HepG2 (cell line): ENCODE measurements at regions not wholly inside any gene's neighbourhood (a gene's known extent, or its start where the extent isn't known, plus 50 kb on each side); places are given as distances from the start of the nearest gene placed in this dataset.

Source experiments
- ARNT ChIP-seq: fragments of 450-650 bp; IDR thresholded peaks from 2 replicates; pipeline ENCODE4 v1.6.1; 2017
- ATAD3A ChIP-seq: sonication (generic); formaldehyde crosslinking; IDR thresholded peaks from 2 replicates; pipeline ENCODE4 v1.4.0; 2020; ENCODE audit warnings: missing genetic modification reagents
- CREB3 ChIP-seq: sonication (generic); formaldehyde crosslinking; IDR thresholded peaks from 2 replicates; pipeline ENCODE4 v1.5.0; 2020; ENCODE audit warnings: missing genetic modification reagents
- HMG20A ChIP-seq: IDR thresholded peaks from 2 replicates; pipeline ENCODE4 v1.6.1; 2016; ENCODE audit warnings: borderline replicate concordance
- HMG20B ChIP-seq: conservative IDR thresholded peaks from 2 replicates; pipeline ENCODE4 v1.6.1; 2016; ENCODE audit warnings: missing genetic modification reagents, missing compliant biosample characterization
- HNRNPLL ChIP-seq: fragments of 200-400 bp; formaldehyde crosslinking; IDR thresholded peaks from 2 replicates; pipeline ENCODE4 v1.6.1; 2017; ENCODE audit warnings: mild to moderate bottlenecking, low read depth, low read length; ENCODE audit not compliant: poor library complexity, severe bottlenecking
- KLF9 ChIP-seq: IDR thresholded peaks from 2 replicates; pipeline ENCODE4 v1.6.1; 2016; ENCODE audit warnings: low read depth
- MED1 ChIP-seq: sonication (generic); formaldehyde crosslinking; IDR thresholded peaks from 2 replicates; pipeline ENCODE4 v1.4.0; 2020; ENCODE audit warnings: missing genetic modification reagents
- PATZ1 ChIP-seq: sonication (generic); formaldehyde crosslinking; IDR thresholded peaks from 2 replicates; pipeline ENCODE4 v1.4.0; 2020; ENCODE audit warnings: missing genetic modification reagents
- PHF21A ChIP-seq: sonication (generic); formaldehyde crosslinking; IDR thresholded peaks from 2 replicates; pipeline ENCODE4 v1.5.0; 2020; ENCODE audit warnings: mild to moderate bottlenecking, missing genetic modification reagents
- RORA ChIP-seq: sonication (generic); formaldehyde crosslinking; IDR thresholded peaks from 2 replicates; pipeline ENCODE4 v1.5.0; 2020; ENCODE audit warnings: mild to moderate bottlenecking, missing genetic modification reagents, moderate library complexity
- SAFB2 ChIP-seq: sonication (generic); formaldehyde crosslinking; IDR thresholded peaks from 2 replicates; pipeline ENCODE4 v1.5.1; 2020; ENCODE audit warnings: missing genetic modification reagents, low read depth, mild to moderate bottlenecking, borderline replicate concordance
- SKI ChIP-seq: fragments of 450-650 bp; IDR thresholded peaks from one replicate; pipeline ENCODE4 v1.6.1; 2018; ENCODE audit warnings: mild to moderate bottlenecking; ENCODE audit not compliant: partially characterized antibody
- SNAPC4 ChIP-seq: sonication (generic); formaldehyde crosslinking; IDR thresholded peaks from 2 replicates; pipeline ENCODE4 v1.4.0; 2020; ENCODE audit warnings: mild to moderate bottlenecking, missing genetic modification reagents
- TEAD2 ChIP-seq: sonication (generic); formaldehyde crosslinking; IDR thresholded peaks from 2 replicates; pipeline ENCODE4 v1.9.0; 2021; ENCODE audit warnings: missing genetic modification reagents
- ZFP36 ChIP-seq: fragments of 150-350 bp; IDR thresholded peaks from 2 replicates; pipeline ENCODE4 v1.6.1; 2018; ENCODE audit warnings: borderline replicate concordance, low read length, low read depth; ENCODE audit not compliant: partially characterized antibody
- ZMYM2 ChIP-seq: sonication (generic); formaldehyde crosslinking; IDR thresholded peaks from 2 replicates; pipeline ENCODE4 v1.8.0; 2022; ENCODE audit warnings: mild to moderate bottlenecking, missing genetic modification reagents
- ZNF468 ChIP-seq: sonication (generic); formaldehyde crosslinking; IDR thresholded peaks from 2 replicates; pipeline ENCODE4 v1.8.0; 2022; ENCODE audit warnings: mild to moderate bottlenecking, moderate library complexity, missing genetic modification reagents
- ZNF546 ChIP-seq: sonication (generic); formaldehyde crosslinking; conservative IDR thresholded peaks from 2 replicates; pipeline ENCODE4 v1.8.1; 2023; ENCODE audit warnings: mild to moderate bottlenecking, missing genetic modification reagents
- ZNF569 ChIP-seq: sonication (generic); formaldehyde crosslinking; IDR thresholded peaks from 2 replicates; pipeline ENCODE4 v1.5.0; 2020; ENCODE audit warnings: mild to moderate bottlenecking, missing genetic modification reagents, moderate library complexity, borderline replicate concordance

- no peak for TF ChIP-seq SNAPC4 (CRISPR knock-in tag)
- 0 out of 2 replicates have a peak, but pooled peaks have one; percentile 10 for TF ChIP-seq MED1 (CRISPR knock-in tag)
- peak; percentile 16; the same call in 1 of the 2 replicates for TF ChIP-seq HMG20A
- no peak for TF ChIP-seq KLF9 (CRISPR knock-in tag)
- TF ChIP-seq ZFP36 = no peak
- TF ChIP-seq SKI = peak; percentile 9
- TF ChIP-seq ZNF569 (CRISPR knock-in tag) = no peak
- TF ChIP-seq HNRNPLL = no peak
- no peak for TF ChIP-seq HMG20B
- no peak for TF ChIP-seq ATAD3A (CRISPR knock-in tag)
- TF ChIP-seq CREB3 = no peak
- TF ChIP-seq ARNT = no peak
- no peak for TF ChIP-seq ZNF546 (CRISPR knock-in tag)
- peak; percentile 40; the same call in 1 of the 2 replicates for TF ChIP-seq PHF21A
- peak; percentile 32; the same call in 1 of the 2 replicates for TF ChIP-seq PATZ1 (CRISPR knock-in tag)
- TF ChIP-seq RORA (CRISPR knock-in tag) = no peak
- TF ChIP-seq ZNF468 = no peak
- peak; percentile 32; the same call in 1 of the 2 replicates for TF ChIP-seq ZMYM2 (CRISPR knock-in tag)
- no peak for TF ChIP-seq TEAD2 (CRISPR knock-in tag)
- TF ChIP-seq SAFB2 = no peak
Measured at GRCh38 chr1:9180111-9180819, 51.4 kb upstream of the GPR157 start (continued).
